ENCODE measurements at regions not wholly inside any gene's neighbourhood (a gene's known extent, or its start where the extent isn't known, plus 50 kb on each side); places are given as distances from the start of the nearest gene placed in this dataset.

DNA sequence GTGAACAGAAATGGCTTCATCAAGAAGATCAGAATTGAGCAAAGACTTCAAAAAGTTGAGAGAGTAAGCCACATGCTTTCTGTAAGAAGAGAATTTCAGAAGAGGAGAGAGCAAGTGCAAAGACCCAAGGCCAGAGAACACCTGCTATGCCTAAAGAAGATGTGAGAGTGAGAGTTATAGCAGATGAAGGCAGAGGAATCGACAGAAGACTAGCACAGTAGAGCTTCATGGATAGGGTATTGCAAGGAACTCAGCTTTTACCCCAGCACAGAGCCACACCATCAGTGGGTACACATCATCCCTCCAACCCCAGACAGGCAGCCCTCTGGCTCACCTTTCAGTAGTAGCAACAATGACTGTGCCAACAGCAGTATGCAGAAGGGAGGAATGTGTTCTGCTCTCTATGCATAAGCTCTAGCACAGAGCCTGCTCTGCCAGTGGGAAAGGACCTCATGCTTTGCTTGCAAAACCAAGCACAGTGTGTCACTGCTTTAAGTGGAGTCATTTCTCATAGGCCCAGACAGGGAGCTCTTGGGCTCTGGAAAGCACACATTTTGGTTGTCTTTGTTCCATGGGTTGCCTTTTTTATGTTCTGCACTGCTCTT is 318.6 kb downstream of the NAF1 start:
- Histone ChIP-seq H2AFZ (ENCODE audit: low read length) (no peak overlapping the region), H4K20me1 (replicated peaks in 1 of 2; ENCODE audit: control insufficient read depth in 1 of 2, insufficient read depth in 2 of 2, low read length in 2 of 2) (no peaks in the 10 kb centered on the region), H3K4ac (replicated peaks; ENCODE audit: insufficient read length, low read depth, low read length) (no peak overlapping the region), H3K23ac (ENCODE audit: insufficient read length) (no peak overlapping the region), H3K27me3 (replicated peaks in 1 of 4; ENCODE audit: control insufficient read depth in 3 of 4, extremely low read depth in 1 of 4, insufficient read depth in 3 of 4, low read length in 3 of 4) (no peaks in the 10 kb centered on the region), H3K14ac (ENCODE audit: insufficient read length) (no peak overlapping the region), H3K18ac (ENCODE audit: extremely low read depth, low read length) (no peak overlapping the region), H2BK15ac (ENCODE audit: low read length) (no peak overlapping the region), H2BK20ac (ENCODE audit: low read length) (no peak overlapping the region), H3K27ac (ENCODE audit: low read depth, low read length) (no peak overlapping the region), H2AK5ac (ENCODE audit: low read depth, low read length) (no peak overlapping the region), H4K91ac (replicated peaks; ENCODE audit: insufficient read length, low read length) (no peak overlapping the region), H3K23me2 (ENCODE audit: low read depth, low read length) (no peaks in the 10 kb centered on the region), H2BK120ac (replicated peaks; ENCODE audit: low read depth, low read length) (no peak overlapping the region), H3K36me3 (ENCODE audit: control insufficient read depth in 2 of 4, insufficient read depth in 4 of 4, low read length in 3 of 4) (no peaks in the 10 kb centered on the region), H3K4me2 (ENCODE audit: insufficient read depth in 1 of 2, low read depth in 2 of 2, low read length in 2 of 2) (no peak overlapping the region), H3K9ac (replicated peaks in 1 of 4; ENCODE audit: extremely low read depth in 1 of 4, low read depth in 3 of 4, low read length in 3 of 4) (no peak overlapping the region), H4K8ac (ENCODE audit: extremely low read depth, insufficient read depth, low read length) (no peak overlapping the region), H2BK12ac (ENCODE audit: low read depth, low read length) (no peak overlapping the region), H3K4me3 (ENCODE audit: extremely low read depth in 1 of 4, insufficient read depth in 2 of 4, low read depth in 3 of 4, low read length in 4 of 4) (no peak overlapping the region), H3K56ac (replicated peaks; ENCODE audit: insufficient read length, low read depth, low read length) (no peak overlapping the region), H3K79me1 (ENCODE audit: low read depth, low read length) (no peaks in the 10 kb centered on the region), H2BK5ac (ENCODE audit: low read depth, low read length) (no peak overlapping the region), H3K79me2 (ENCODE audit: control insufficient read depth in 1 of 2, insufficient read depth in 2 of 2, low read length in 2 of 2) (no peaks in the 10 kb centered on the region), H4K5ac (ENCODE audit: insufficient read length, low read depth, low read length) (no peak overlapping the region), H3K4me1 (replicated peaks in 1 of 4; ENCODE audit: control insufficient read depth in 3 of 4, insufficient read depth in 4 of 4, low read length in 3 of 4) (no peaks in the 10 kb centered on the region), H3K9me3 (ENCODE audit: insufficient read depth in 2 of 2, low read depth in 1 of 2, low read length in 1 of 2) (peaks cover 0 to 6% of the 10 kb centered on the region in 2 experiments; a peak in 1 of 4 replicates)
- FAIRE-seq (no peak), DNase-seq (ENCODE audit: low read depth in 1 of 2, low spot score in 2 of 2) (no peak)
- CTCF ChIA-PET (ENCODE audit: partially characterized antibody) = interaction anchor here (0.9 kb wide), 2 partner anchors 9 to 16 kb away, joined by 4 read pairs; no protein-coding TSS in a partner anchor
- WGBS, 2 experiments (ENCODE audit: extremely low coverage in 1 of 2, insufficient coverage in 1 of 2, insufficient read length in 1 of 2, insufficient replicate concordance in 2 of 2, low coverage in 1 of 2, low lambda C conversion rate in 2 of 2, missing lambda C conversion rate in 1 of 2) = 93% methylated on average over 1 of the region's 1 CpG; no CpG with 5 or more reads in 1 of the 2 experiments
- POLR2A ChIA-PET (ENCODE audit: partially characterized antibody) = interaction anchor here (0.6 kb wide), 1 partner anchor 270 kb away, joined by 3 read pairs; no protein-coding TSS in a partner anchor
- no peak for TF ChIP-seq PHF8 (conservative IDR thresholded peaks at IDR 0.05; ENCODE audit: low read depth, low read length)
- no peak for TF ChIP-seq EZH2 (IDR thresholded peaks at IDR 0.05; ENCODE audit: low read depth, low read length, severe bottlenecking)
- no peak for TF ChIP-seq HDAC6 (IDR thresholded peaks at IDR 0.05; ENCODE audit: low read depth, low read length)
- TF ChIP-seq EP300 (IDR thresholded peaks at IDR 0.05; ENCODE audit: borderline replicate concordance in 1 of 2, low read depth in 2 of 2, low read length in 2 of 2) = no peak
- no peak for TF ChIP-seq RNF2 (IDR thresholded peaks at IDR 0.05; ENCODE audit: borderline replicate concordance, low read depth, low read length, missing control alignments, poor library complexity, severe bottlenecking)
- no peak for TF ChIP-seq SIRT6 (IDR thresholded peaks at IDR 0.05; ENCODE audit: low read length)
- no peak for TF ChIP-seq KDM1A (IDR thresholded peaks at IDR 0.05; ENCODE audit: borderline replicate concordance, low read length)
- no peak for TF ChIP-seq GABPA (IDR thresholded peaks at IDR 0.05; ENCODE audit: borderline replicate concordance, insufficient read depth, low read length)
- no peak for TF ChIP-seq SAP30 (IDR thresholded peaks at IDR 0.05; ENCODE audit: insufficient read depth, insufficient replicate concordance, low read length)
- no peak for TF ChIP-seq SP2 (IDR thresholded peaks at IDR 0.05; ENCODE audit: low read length)
- TF ChIP-seq BACH1 (IDR thresholded peaks at IDR 0.05; ENCODE audit: low read length) = no peak
- TF ChIP-seq CTBP2 (IDR thresholded peaks at IDR 0.05; ENCODE audit: borderline replicate concordance, insufficient read depth, insufficient read length, low read length) = no peak
- TF ChIP-seq BCL11A (IDR thresholded peaks at IDR 0.05; ENCODE audit: low read depth in 2 of 2, low read length in 2 of 2) = no peak

All from H1 (cell line).